Gastroesophageal sphincter (tissue), 4 donors: ENCODE measurements at regions not wholly inside any gene's neighbourhood (a gene's known extent, or its start where the extent isn't known, plus 50 kb on each side); places are given as distances from the start of the nearest gene placed in this dataset.

Source experiments
- ATAC-seq: fragments of 150-250 bp; one replicate; pipeline ENCODE4 v1.9.1; 2016; ENCODE audit warnings: mild to moderate bottlenecking, moderate library complexity
- H3K27ac ChIP-seq, 4 donors: fragments of 200-600 bp; sonication (generic) in 3 of 4; 1 replicate in 3 of 4; 2 replicates in 1 of 4; pipeline ENCODE4 v1.5.1; 2016 to 2019
- H3K27me3 ChIP-seq: fragments of 200-600 bp; sonication (generic); one replicate; pipeline ENCODE4 v1.5.1; 2019
- H3K36me3 ChIP-seq, 2 donors: fragments of 200-600 bp; sonication (generic); one replicate each; pipeline ENCODE4 v1.5.1; 2019; ENCODE audit warnings: control low read depth in 1 of 2
- H3K4me1 ChIP-seq, 3 donors: fragments of 200-600 bp; sonication (generic); 1 replicate in 2 of 3; 2 replicates in 1 of 3; pipeline ENCODE4 v1.5.1; 2016 to 2019; ENCODE audit warnings: control low read depth in 2 of 3
- H3K4me3 ChIP-seq, 2 donors: fragments of 200-600 bp; sonication (generic); one replicate each; pipeline ENCODE4 v1.5.1; 2019; ENCODE audit warnings: mild to moderate bottlenecking in 1 of 2, moderate library complexity in 1 of 2
- H3K9me3 ChIP-seq, 3 donors: fragments of 200-600 bp; sonication (generic); one replicate each; pipeline ENCODE4 v1.5.1; 2017 to 2019; ENCODE audit warnings: control low read depth in 2 of 3
- CTCF ChIP-seq, 4 experiments: fragments of 200-600 bp in 2 of 4; fragments of 450-650 bp in 2 of 4; sonication (generic) in 1 of 4; IDR thresholded peaks; one replicate each; pipeline ENCODE4 v1.5.1; 2017 to 2019; ENCODE audit warnings: antibody characterized with exemption in 4 of 4, mild to moderate bottlenecking in 2 of 4, moderate library complexity in 2 of 4
- EP300 ChIP-seq: sonication (generic); formaldehyde crosslinking; IDR thresholded peaks from one replicate; pipeline ENCODE4 v1.6.1; 2017; ENCODE audit warnings: antibody characterized with exemption, mild to moderate bottlenecking
- POLR2A ChIP-seq, 2 donors: fragments of 450-650 bp; IDR thresholded peaks; one replicate each; pipeline ENCODE4 v1.6.1; 2017; ENCODE audit warnings: antibody characterized with exemption in 2 of 2, mild to moderate bottlenecking in 2 of 2, moderate library complexity in 1 of 2
- POLR2AphosphoS5 ChIP-seq: sonication (generic); formaldehyde crosslinking; IDR thresholded peaks from one replicate; pipeline ENCODE4 v1.6.1; 2017; ENCODE audit warnings: antibody characterized with exemption
- WGBS, 2 donors: methylation state at CpG; one replicate each; pipeline ENCODE4 v1.1.5; 2018; ENCODE audit warnings: low coverage in 1 of 2; 5-methylcytosine and 5-hydroxymethylcytosine counted together

- peaks cover 0 to 24% (median 0%) of the 10 kb centered on the region in 3 donors for H3K4me1 ChIP-seq
- no peak for ATAC-seq
- no peaks in the 10 kb centered on the region for H3K36me3 ChIP-seq
- H3K4me3 ChIP-seq: peak overlapping the region; percentile 37 to 88
- no peaks in the 10 kb centered on the region for H3K27me3 ChIP-seq
- H3K27ac ChIP-seq: peak overlapping the region in 3 of 4 donors; percentile 75 to 82 (median 82)
- no peak for TF ChIP-seq CTCF (IDR thresholded peaks at IDR 0.05)
- no peaks in the 10 kb centered on the region for H3K9me3 ChIP-seq
- WGBS, 2 donors: 5 to 16% methylated on average over 14 of the region's 14 CpGs
Observed at GRCh38 chr6:138691595-138692057, 81.9 kb upstream of the CCDC28A start.

- H3K36me3 ChIP-seq: no peaks in the 10 kb centered on the region
- H3K9me3 ChIP-seq: no peaks in the 10 kb centered on the region
- TF ChIP-seq CTCF (IDR thresholded peaks at IDR 0.05) (peak; percentile 60 to 90 (median 73)), EP300 (no peak), POLR2A (IDR thresholded peaks at IDR 0.05) (no peak), POLR2AphosphoS5 (no peak)
- ATAC-seq: peak; percentile 78
- peaks cover 0 to 24% (median 0%) of the 10 kb centered on the region in 3 donors for H3K4me1 ChIP-seq
- H3K4me3 ChIP-seq: peak overlapping the region; percentile 37 to 88
- H3K27me3 ChIP-seq: no peaks in the 10 kb centered on the region
- H3K27ac ChIP-seq: peak overlapping the region in 3 of 4 donors; percentile 75 to 82 (median 82)
- 0% methylated on average over 6 of the region's 103 CpGs; no CpG with 5 or more reads in 1 of the 2 donors for WGBS, 2 donors
Observed at GRCh38 chr6:138692058-138692977, 81.3 kb upstream of the CCDC28A start.

GRCh38 chr6:138692978-138693909 lies 80.3 kb upstream of the CCDC28A start:
- ATAC-seq: peak; percentile 65
- H3K4me3 ChIP-seq: peak overlapping the region; percentile 37 to 88
- H3K4me1 ChIP-seq: peaks cover 0 to 24% (median 0%) of the 10 kb centered on the region in 3 donors
- WGBS, 2 donors: 8% methylated on average over 7 of the region's 92 CpGs; no CpG with 5 or more reads in 1 of the 2 donors
- H3K9me3 ChIP-seq: no peaks in the 10 kb centered on the region
- no peaks in the 10 kb centered on the region for H3K36me3 ChIP-seq
- peak overlapping the region in 3 of 4 donors; percentile 75 to 82 (median 82) for H3K27ac ChIP-seq
- no peaks in the 10 kb centered on the region for H3K27me3 ChIP-seq
- TF ChIP-seq CTCF (IDR thresholded peaks at IDR 0.05) (peak in 1 of 4 experiments; percentile 13), POLR2AphosphoS5 (no peak), EP300 (no peak), POLR2A (IDR thresholded peaks at IDR 0.05) (peak in 1 of 2 donors; percentile 9)

- no peaks in the 10 kb centered on the region for H3K9me3 ChIP-seq
- no peak overlapping the region for H3K4me3 ChIP-seq
- no peak for ATAC-seq
- TF ChIP-seq EP300: no peak
- H3K27me3 ChIP-seq: no peaks in the 10 kb centered on the region
- WGBS, 2 donors: 84 to 90% methylated on average over 2 to 4 of the region's 4 CpGs
- peaks cover 0 to 24% (median 0%) of the 10 kb centered on the region in 3 donors for H3K4me1 ChIP-seq
- H3K27ac ChIP-seq: no peak overlapping the region
- no peaks in the 10 kb centered on the region for H3K36me3 ChIP-seq
Observed at GRCh38 chr6:138695193-138695592, 78.4 kb upstream of the CCDC28A start.

GRCh38 chr6:138714493-138714892 lies 59.1 kb upstream of the CCDC28A start:
- H3K9me3 ChIP-seq: peaks cover 0 to 17% (median 0%) of the 10 kb centered on the region in 3 donors
- H3K36me3 ChIP-seq: no peaks in the 10 kb centered on the region
- no peak overlapping the region for H3K27ac ChIP-seq
- H3K27me3 ChIP-seq: peaks cover 16% of the 10 kb centered on the region
- TF ChIP-seq POLR2AphosphoS5: no peak
- TF ChIP-seq CTCF (IDR thresholded peaks at IDR 0.05): no peak
- TF ChIP-seq POLR2A (IDR thresholded peaks at IDR 0.05): no peak
- no peak for TF ChIP-seq EP300
- ATAC-seq: no peak
- H3K4me3 ChIP-seq: no peak overlapping the region
- H3K4me1 ChIP-seq: peaks cover 0 to 4% (median 0%) of the 10 kb centered on the region in 3 donors
